DND-41 (cell line): ENCODE measurements at regions not wholly inside any gene's neighbourhood (a gene's known extent, or its start where the extent isn't known, plus 50 kb on each side); places are given as distances from the start of the nearest gene placed in this dataset.
"Not testable (repeated sequence)": the region's sequence is repeated elsewhere in the genome, so short reads cannot be mapped to it uniquely, and the experiment has no call there.

ENCODE experiments used
- EZH2 ChIP-seq: IDR thresholded peaks from 3 replicates; pipeline ENCODE4 v1.6.1; 2012; ENCODE audit warnings: borderline replicate concordance, low read depth, mild to moderate bottlenecking, moderate library complexity, low read length, inconsistent platforms; ENCODE audit not compliant: severe bottlenecking
- TF ChIP-seq, protein P1 (sequence below): IDR thresholded peaks from 2 replicates; pipeline ENCODE4 v1.5.1; 2012; ENCODE audit warnings: borderline replicate concordance, low read length, moderate library complexity, mild to moderate bottlenecking; ENCODE audit not compliant: poor library complexity, severe bottlenecking; ENCODE audit errors: extremely low read depth

DNA sequence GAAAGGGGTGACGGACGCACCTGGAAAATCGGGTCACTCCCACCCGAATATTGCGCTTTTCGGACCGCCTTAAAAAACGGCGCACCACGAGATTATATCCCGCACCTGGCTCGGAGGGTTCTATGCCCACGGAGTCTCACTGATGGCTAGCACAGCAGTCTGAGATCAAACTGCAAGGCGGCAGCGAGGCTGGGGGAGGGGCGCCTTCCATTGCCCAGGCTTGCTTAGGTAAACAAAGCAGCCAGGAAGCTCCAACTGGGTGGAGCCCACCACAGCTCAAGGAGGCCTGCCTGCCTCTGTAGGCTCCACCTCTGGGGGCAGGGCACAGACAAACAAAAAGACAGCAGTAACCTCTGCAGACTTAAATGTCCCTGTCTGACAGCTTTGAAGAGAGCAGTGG lies 188.8 kb downstream of the SPRY2 start:
- TF ChIP-seq, protein P1, sequence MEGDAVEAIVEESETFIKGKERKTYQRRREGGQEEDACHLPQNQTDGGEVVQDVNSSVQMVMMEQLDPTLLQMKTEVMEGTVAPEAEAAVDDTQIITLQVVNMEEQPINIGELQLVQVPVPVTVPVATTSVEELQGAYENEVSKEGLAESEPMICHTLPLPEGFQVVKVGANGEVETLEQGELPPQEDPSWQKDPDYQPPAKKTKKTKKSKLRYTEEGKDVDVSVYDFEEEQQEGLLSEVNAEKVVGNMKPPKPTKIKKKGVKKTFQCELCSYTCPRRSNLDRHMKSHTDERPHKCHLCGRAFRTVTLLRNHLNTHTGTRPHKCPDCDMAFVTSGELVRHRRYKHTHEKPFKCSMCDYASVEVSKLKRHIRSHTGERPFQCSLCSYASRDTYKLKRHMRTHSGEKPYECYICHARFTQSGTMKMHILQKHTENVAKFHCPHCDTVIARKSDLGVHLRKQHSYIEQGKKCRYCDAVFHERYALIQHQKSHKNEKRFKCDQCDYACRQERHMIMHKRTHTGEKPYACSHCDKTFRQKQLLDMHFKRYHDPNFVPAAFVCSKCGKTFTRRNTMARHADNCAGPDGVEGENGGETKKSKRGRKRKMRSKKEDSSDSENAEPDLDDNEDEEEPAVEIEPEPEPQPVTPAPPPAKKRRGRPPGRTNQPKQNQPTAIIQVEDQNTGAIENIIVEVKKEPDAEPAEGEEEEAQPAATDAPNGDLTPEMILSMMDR = not testable (repeated sequence)
- not testable (repeated sequence) for TF ChIP-seq EZH2
